GM19238 (cell line): ENCODE measurements at regions not wholly inside any gene's neighbourhood (a gene's known extent, or its start where the extent isn't known, plus 50 kb on each side); places are given as distances from the start of the nearest gene placed in this dataset.

Source experiments
- DNase-seq: peaks from one replicate; pipeline ENCODE4 v3.0.0; 2011; ENCODE audit warnings: low spot score; ENCODE audit not compliant: insufficient read length

GRCh38 chr16:5730783-5731182 is 633.2 kb upstream of the EEF2KMT start:
- DNase-seq: no peak

- DNase-seq: no peak
Measured at GRCh38 chr16:5722116-5722619, 624.6 kb upstream of the EEF2KMT start.

GRCh38 chr16:5715155-5715554 is 617.6 kb upstream of the EEF2KMT start:
- DNase-seq: no peak

GRCh38 chr16:5709889-5710288 is 612.3 kb upstream of the EEF2KMT start:
- DNase-seq: no peak

GRCh38 chr16:5706211-5706610 is 608.6 kb upstream of the EEF2KMT start:
- no peak for DNase-seq

GRCh38 chr16:5704271-5704670 is 606.7 kb upstream of the EEF2KMT start:
- no peak for DNase-seq

GRCh38 chr16:5693426-5693825 is 595.8 kb upstream of the EEF2KMT start:
- no peak for DNase-seq

- no peak for DNase-seq
Measured at GRCh38 chr16:5681966-5682365, 584.4 kb upstream of the EEF2KMT start.

GRCh38 chr16:5678371-5678770 is 580.8 kb upstream of the EEF2KMT start:
- no peak for DNase-seq

- no peak for DNase-seq
Measured at GRCh38 chr16:5671421-5671820, 573.8 kb upstream of the EEF2KMT start.

- no peak for DNase-seq
Measured at GRCh38 chr16:5670198-5670597, 572.6 kb upstream of the EEF2KMT start.

GRCh38 chr16:5668553-5668952 is 571.0 kb upstream of the EEF2KMT start:
- DNase-seq: no peak

- no peak for DNase-seq
Measured at GRCh38 chr16:5665834-5666233, 568.2 kb upstream of the EEF2KMT start.

- no peak for DNase-seq
Measured at GRCh38 chr16:5653789-5654188, 556.2 kb upstream of the EEF2KMT start.

- DNase-seq: no peak
Measured at GRCh38 chr16:5653041-5653440, 555.4 kb upstream of the EEF2KMT start.

GRCh38 chr16:5649762-5650743 is 552.5 kb upstream of the EEF2KMT start:
- no peak for DNase-seq

- DNase-seq: no peak
Measured at GRCh38 chr16:5647051-5647450, 549.5 kb upstream of the EEF2KMT start.

GRCh38 chr16:5643855-5644531 is 546.4 kb upstream of the EEF2KMT start:
- no peak for DNase-seq

GRCh38 chr16:5642436-5642835 is 544.8 kb upstream of the EEF2KMT start:
- DNase-seq: no peak

GRCh38 chr16:5642011-5642410 is 544.4 kb upstream of the EEF2KMT start:
- no peak for DNase-seq

GRCh38 chr16:5640883-5641282 is 543.3 kb upstream of the EEF2KMT start:
- DNase-seq: no peak

- no peak for DNase-seq
Measured at GRCh38 chr16:5639531-5639930, 541.9 kb upstream of the EEF2KMT start.
